ENCODE measurements at regions not wholly inside any gene's neighbourhood (a gene's known extent, or its start where the extent isn't known, plus 50 kb on each side); places are given as distances from the start of the nearest gene placed in this dataset.

DNA sequence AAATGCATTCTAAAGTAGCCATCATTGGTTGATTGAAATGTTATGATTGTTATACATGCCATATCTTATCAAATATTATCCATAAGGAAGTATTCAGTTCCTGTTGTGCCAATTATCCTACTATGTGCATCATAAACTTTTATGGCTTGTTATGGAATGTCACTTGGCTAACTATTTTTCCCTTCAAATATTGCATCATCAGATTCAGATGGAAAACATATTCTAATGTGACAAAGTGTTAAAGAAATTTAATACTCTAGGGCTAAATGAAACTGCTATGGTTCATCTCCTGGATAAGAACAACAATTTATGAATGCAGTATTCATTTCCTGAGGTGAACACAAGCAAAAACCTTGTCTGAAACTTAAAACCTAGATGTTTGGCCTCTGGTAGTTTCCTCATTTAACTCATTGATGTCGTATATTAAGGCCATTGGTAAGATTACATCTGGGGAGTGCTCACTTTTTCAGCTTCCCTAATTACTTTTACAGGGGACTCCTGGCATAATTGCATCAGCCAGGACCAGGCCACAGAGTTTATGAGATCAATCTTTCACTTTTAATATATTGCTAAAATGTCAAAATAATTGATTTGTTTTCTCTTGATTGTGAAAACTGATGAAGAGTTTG, 134.9 kb upstream of the CEP162 start:
- Histone ChIP-seq H3K4me3 (no peak overlapping the region), H3K27ac (no peak overlapping the region), H3K27me3 (no peaks in the 10 kb centered on the region), H3K9me3 (no peaks in the 10 kb centered on the region), H3K4me1 (no peaks in the 10 kb centered on the region), H3K36me3 (no peaks in the 10 kb centered on the region)
- intact Hi-C loops (cut with DNase I; ENCODE audit: low total_unique reads): no loop called here
- TF ChIP-seq POLR2AphosphoS5 (IDR thresholded peaks at IDR 0.05) (no peak), POLR2A (IDR thresholded peaks at IDR 0.05) (no peak), CTCF (IDR thresholded peaks at IDR 0.05) (no peak)
- DNase-seq (ENCODE audit: low spot score in 2 of 2): no peak

DNA sequence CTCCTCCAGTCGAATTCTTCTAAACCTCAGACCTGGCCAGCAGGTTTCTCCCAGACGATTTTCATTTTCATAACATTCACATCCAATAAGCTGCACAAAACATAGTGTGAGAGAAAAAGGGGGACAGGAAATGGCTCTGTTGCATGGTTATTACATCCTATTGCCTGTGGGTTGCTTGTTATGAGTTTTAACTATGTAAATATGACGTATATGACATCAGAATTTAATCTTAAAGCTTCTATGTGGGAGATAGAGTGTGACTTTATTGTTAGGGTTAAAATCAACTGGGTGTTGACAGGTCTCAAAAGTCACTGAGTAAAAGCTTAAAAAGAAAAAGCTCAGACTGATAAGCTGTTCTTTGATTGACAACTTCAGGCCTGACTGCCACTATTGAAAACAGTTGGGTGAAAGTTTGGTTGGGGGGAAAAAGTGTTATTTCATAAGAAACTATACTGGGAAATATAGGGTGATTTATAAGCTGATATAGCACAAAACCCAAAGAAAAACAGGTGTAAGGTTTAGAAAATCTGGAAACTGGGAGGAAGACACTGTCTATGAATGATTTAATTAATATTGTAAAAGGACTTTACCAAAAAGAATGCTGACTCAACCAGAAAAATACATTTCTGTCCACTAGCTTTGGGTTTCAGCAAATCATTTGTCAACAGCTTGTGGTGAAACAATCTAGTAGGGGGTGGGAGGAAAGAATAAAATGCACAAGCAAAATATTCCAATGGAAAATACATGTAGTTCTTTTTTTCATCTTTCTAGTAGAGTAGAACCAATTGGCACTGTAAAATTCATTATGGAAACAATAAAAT, 134.1 kb upstream of the CEP162 start:
- intact Hi-C loops (cut with DNase I; ENCODE audit: low total_unique reads): no loop called here
- DNase-seq (ENCODE audit: low spot score in 2 of 2): no peak
- TF ChIP-seq CTCF (IDR thresholded peaks at IDR 0.05): no peak
- TF ChIP-seq POLR2A (IDR thresholded peaks at IDR 0.05): no peak
- no peak for TF ChIP-seq POLR2AphosphoS5 (IDR thresholded peaks at IDR 0.05)
- no peaks in the 10 kb centered on the region for H3K4me1 ChIP-seq
- H3K9me3 ChIP-seq: no peaks in the 10 kb centered on the region
- H3K27ac ChIP-seq: no peak overlapping the region
- no peak overlapping the region for H3K4me3 ChIP-seq
- H3K27me3 ChIP-seq: no peaks in the 10 kb centered on the region
- H3K36me3 ChIP-seq: no peaks in the 10 kb centered on the region

- Histone ChIP-seq H3K27ac (no peak overlapping the region), H3K4me3 (no peak overlapping the region), H3K27me3 (no peaks in the 10 kb centered on the region), H3K9me3 (no peaks in the 10 kb centered on the region), H3K36me3 (no peaks in the 10 kb centered on the region), H3K4me1 (no peaks in the 10 kb centered on the region)
- no peak for TF ChIP-seq CTCF (IDR thresholded peaks at IDR 0.05)
- no peak for DNase-seq (ENCODE audit: low spot score in 2 of 2)
- intact Hi-C loops (cut with DNase I; ENCODE audit: low total_unique reads): no loop called here
These were observed 132.6 kb upstream of the CEP162 start for GRCh38 chr6:84360039-84360438.

GRCh38 chr6:84358581-84358980, 131.1 kb upstream of the CEP162 start:
- TF ChIP-seq CTCF (IDR thresholded peaks at IDR 0.05) (no peak), POLR2A (IDR thresholded peaks at IDR 0.05) (no peak), POLR2AphosphoS5 (IDR thresholded peaks at IDR 0.05) (no peak)
- H3K4me3 ChIP-seq: no peak overlapping the region
- intact Hi-C loops (cut with DNase I; ENCODE audit: low total_unique reads): no loop called here
- DNase-seq (ENCODE audit: low spot score in 2 of 2): no peak
- no peaks in the 10 kb centered on the region for H3K4me1 ChIP-seq
- H3K36me3 ChIP-seq: no peaks in the 10 kb centered on the region
- H3K27ac ChIP-seq: no peak overlapping the region
- H3K9me3 ChIP-seq: no peaks in the 10 kb centered on the region
- no peaks in the 10 kb centered on the region for H3K27me3 ChIP-seq

GRCh38 chr6:84357631-84358030, 130.2 kb upstream of the CEP162 start:
- Histone ChIP-seq H3K4me1 (no peaks in the 10 kb centered on the region), H3K4me3 (no peak overlapping the region), H3K27ac (no peak overlapping the region), H3K27me3 (no peaks in the 10 kb centered on the region), H3K9me3 (no peaks in the 10 kb centered on the region), H3K36me3 (no peaks in the 10 kb centered on the region)
- TF ChIP-seq POLR2A (IDR thresholded peaks at IDR 0.05) (no peak), CTCF (IDR thresholded peaks at IDR 0.05) (no peak), POLR2AphosphoS5 (IDR thresholded peaks at IDR 0.05) (no peak)
- DNase-seq (ENCODE audit: low spot score in 2 of 2): no peak
- intact Hi-C loops (cut with DNase I; ENCODE audit: low total_unique reads): no loop called here
